ENCODE measurements at regions not wholly inside any gene's neighbourhood (a gene's known extent, or its start where the extent isn't known, plus 50 kb on each side); places are given as distances from the start of the nearest gene placed in this dataset.

- ATAC-seq (peak; percentile 23), DNase-seq (ENCODE audit: low spot score) (no peak)
- TF ChIP-seq ZNF121 (CRISPR knock-in tag; IDR thresholded peaks at IDR 0.05) (no peak), AR (CRISPR knock-in tag; IDR thresholded peaks at IDR 0.05) (no peak), ZNF232 (CRISPR knock-in tag; IDR thresholded peaks at IDR 0.05) (no peak), ZNF423 (CRISPR knock-in tag; IDR thresholded peaks at IDR 0.05) (no peak), ZSCAN18 (CRISPR knock-in tag; IDR thresholded peaks at IDR 0.05) (no peak), SMAD3 (CRISPR knock-in tag; IDR thresholded peaks at IDR 0.05; ENCODE audit: borderline replicate concordance) (no peak), E2F1 (CRISPR knock-in tag; IDR thresholded peaks at IDR 0.05) (no peak)
- ChIA-PET CTCF (interaction anchor here (1.0 kb wide), 1 partner anchor 10 kb away, joined by 3 read pairs; no protein-coding TSS in a partner anchor), POLR2A (no interaction called here)
- H3K27ac Mint-ChIP-seq, result 0 out of 2 replicates have a peak overlapping the region, but pooled peaks have one; percentile 36
- no peaks in the 10 kb centered on the region for H3K27me3 Mint-ChIP-seq (ENCODE audit: low read depth)
- no peaks in the 10 kb centered on the region for H3K9me3 Mint-ChIP-seq
- no peak overlapping the region for H3K4me3 Mint-ChIP-seq
- no peaks in the 10 kb centered on the region for H3K36me3 Mint-ChIP-seq
- peaks cover 15% of the 10 kb centered on the region for H3K4me1 Mint-ChIP-seq
Observed at GRCh38 chr11:134529212-134530096, 117.4 kb upstream of the B3GAT1 start.

GRCh38 chr11:134528453-134528852, 116.4 kb upstream of the B3GAT1 start:
- H3K4me3 Mint-ChIP-seq, result no peak overlapping the region
- POLR2A ChIA-PET, result no interaction called here

GRCh38 chr11:134527382-134528243, 115.6 kb upstream of the B3GAT1 start:
- DNase-seq (ENCODE audit: low spot score), result no peak
- ChIA-PET CTCF (no interaction called here), POLR2A (no interaction called here)
- 0 out of 2 replicates have a peak, but pooled peaks have one; percentile 19 for ATAC-seq
- Mint-ChIP-seq H3K4me1 (peaks cover 15% of the 10 kb centered on the region), H3K27ac (no peak overlapping the region), H3K9me3 (no peaks in the 10 kb centered on the region), H3K4me3 (no peak overlapping the region), H3K36me3 (no peaks in the 10 kb centered on the region), H3K27me3 (ENCODE audit: low read depth) (no peaks in the 10 kb centered on the region)
- TF ChIP-seq TP53 (CRISPR knock-in tag; IDR thresholded peaks at IDR 0.05), result no peak
- no peak for TF ChIP-seq ZNF512 (CRISPR knock-in tag; IDR thresholded peaks at IDR 0.05; ENCODE audit: borderline replicate concordance)
- TF ChIP-seq RORB (CRISPR knock-in tag; IDR thresholded peaks at IDR 0.05), result no peak
- no peak for TF ChIP-seq ATF6 (CRISPR knock-in tag; IDR thresholded peaks at IDR 0.05)
- TF ChIP-seq ZNF425 (CRISPR knock-in tag; conservative IDR thresholded peaks at IDR 0.05), result no peak
- no peak for TF ChIP-seq SMAD4 (CRISPR knock-in tag; IDR thresholded peaks at IDR 0.05)
- no peak for TF ChIP-seq NR2C2 (CRISPR knock-in tag; IDR thresholded peaks at IDR 0.05)
- no peak for TF ChIP-seq NR3C1 (CRISPR knock-in tag; conservative IDR thresholded peaks at IDR 0.05; ENCODE audit: low read depth)

More at GRCh38 chr11:134528453-134528852, 116.4 kb upstream of the B3GAT1 start:
- Mint-ChIP-seq H3K4me1 (peaks cover 15% of the 10 kb centered on the region), H3K27ac (no peak overlapping the region), H3K27me3 (ENCODE audit: low read depth) (no peaks in the 10 kb centered on the region), H3K9me3 (no peaks in the 10 kb centered on the region), H3K36me3 (no peaks in the 10 kb centered on the region)
- ATAC-seq (no peak), DNase-seq (ENCODE audit: low spot score) (no peak)
- TF ChIP-seq ATF3 (CRISPR knock-in tag; conservative IDR thresholded peaks at IDR 0.05), result no peak
- no peak for TF ChIP-seq ZNF138 (CRISPR knock-in tag; conservative IDR thresholded peaks at IDR 0.05)
- TF ChIP-seq FOXJ3 (CRISPR knock-in tag; IDR thresholded peaks at IDR 0.05; ENCODE audit: borderline replicate concordance), result no peak
- CTCF ChIA-PET, result interaction anchor here (1.0 kb wide), 1 partner anchor 11 kb away, joined by 3 read pairs; no protein-coding TSS in a partner anchor

Measured in WTC11 (cell line).